IPS-15b (cell line): ENCODE measurements at regions not wholly inside any gene's neighbourhood (a gene's known extent, or its start where the extent isn't known, plus 50 kb on each side); places are given as distances from the start of the nearest gene placed in this dataset.

Experiments used
- H3K27me3 ChIP-seq: one replicate; pipeline ENCODE4 v1.6.1; 2013; ENCODE audit warnings: low read length; ENCODE audit not compliant: control insufficient read depth, insufficient read depth
- H3K36me3 ChIP-seq: one replicate; pipeline ENCODE4 v1.6.1; 2013; ENCODE audit warnings: low read length; ENCODE audit not compliant: control insufficient read depth, insufficient read depth
- H3K4me1 ChIP-seq: one replicate; pipeline ENCODE4 v1.6.1; 2013; ENCODE audit warnings: mild to moderate bottlenecking, low read length; ENCODE audit not compliant: control insufficient read depth, insufficient read depth
- H3K4me3 ChIP-seq: one replicate; pipeline ENCODE4 v1.5.1; 2013; ENCODE audit warnings: low read depth, low read length
- H3K9ac ChIP-seq: one replicate; pipeline ENCODE4 v1.6.1; 2013; ENCODE audit warnings: low read depth, mild to moderate bottlenecking, low read length
- H3K9me3 ChIP-seq: one replicate; pipeline ENCODE4 v1.6.1; 2013; ENCODE audit warnings: mild to moderate bottlenecking, low read length; ENCODE audit not compliant: control insufficient read depth, insufficient read depth

GRCh38 chr4:187258651-187259401 is 535.2 kb upstream of the FAT1 start:
- no peaks in the 10 kb centered on the region for H3K9me3 ChIP-seq
- H3K27me3 ChIP-seq = no peaks in the 10 kb centered on the region

GRCh38 chr4:187268940-187269339 is 545.3 kb upstream of the FAT1 start:
- no peak overlapping the region for H3K9ac ChIP-seq
- no peaks in the 10 kb centered on the region for H3K9me3 ChIP-seq
- H3K27me3 ChIP-seq = no peaks in the 10 kb centered on the region
- no peaks in the 10 kb centered on the region for H3K4me1 ChIP-seq
- H3K4me3 ChIP-seq = no peak overlapping the region
- no peaks in the 10 kb centered on the region for H3K36me3 ChIP-seq

More at GRCh38 chr4:187258651-187259401, 535.2 kb upstream of the FAT1 start:
- Histone ChIP-seq H3K36me3 (no peaks in the 10 kb centered on the region), H3K4me1 (no peaks in the 10 kb centered on the region), H3K9ac (no peak overlapping the region), H3K4me3 (no peak overlapping the region)

- Histone ChIP-seq H3K9ac (no peak overlapping the region), H3K9me3 (no peaks in the 10 kb centered on the region), H3K27me3 (no peaks in the 10 kb centered on the region), H3K36me3 (no peaks in the 10 kb centered on the region), H3K4me3 (no peak overlapping the region), H3K4me1 (no peaks in the 10 kb centered on the region)
These were observed 546.5 kb upstream of the FAT1 start for GRCh38 chr4:187270154-187270553.

GRCh38 chr4:187271848-187272247 is 548.2 kb upstream of the FAT1 start:
- no peak overlapping the region for H3K4me3 ChIP-seq
- H3K36me3 ChIP-seq = no peaks in the 10 kb centered on the region
- H3K4me1 ChIP-seq = no peaks in the 10 kb centered on the region
- no peaks in the 10 kb centered on the region for H3K9me3 ChIP-seq
- H3K9ac ChIP-seq = no peak overlapping the region
- no peaks in the 10 kb centered on the region for H3K27me3 ChIP-seq

GRCh38 chr4:187274153-187274552 is 550.5 kb upstream of the FAT1 start:
- Histone ChIP-seq H3K4me3 (no peak overlapping the region), H3K27me3 (no peaks in the 10 kb centered on the region), H3K36me3 (no peaks in the 10 kb centered on the region)

GRCh38 chr4:187276736-187277408 is 553.2 kb upstream of the FAT1 start:
- Histone ChIP-seq H3K9ac (no peak overlapping the region), H3K36me3 (no peaks in the 10 kb centered on the region), H3K9me3 (no peaks in the 10 kb centered on the region), H3K4me3 (no peak overlapping the region), H3K4me1 (no peaks in the 10 kb centered on the region), H3K27me3 (no peaks in the 10 kb centered on the region)

More at GRCh38 chr4:187274153-187274552, 550.5 kb upstream of the FAT1 start:
- Histone ChIP-seq H3K9me3 (no peaks in the 10 kb centered on the region), H3K9ac (no peak overlapping the region), H3K4me1 (no peaks in the 10 kb centered on the region)

GRCh38 chr4:187283201-187283955 is 559.7 kb upstream of the FAT1 start:
- no peaks in the 10 kb centered on the region for H3K27me3 ChIP-seq
- no peaks in the 10 kb centered on the region for H3K4me1 ChIP-seq
- H3K4me3 ChIP-seq = no peak overlapping the region
- H3K9ac ChIP-seq = no peak overlapping the region
- H3K9me3 ChIP-seq = no peaks in the 10 kb centered on the region
- H3K36me3 ChIP-seq = no peaks in the 10 kb centered on the region

GRCh38 chr4:187286525-187286924 is 562.9 kb upstream of the FAT1 start:
- Histone ChIP-seq H3K4me3 (no peak overlapping the region), H3K36me3 (no peaks in the 10 kb centered on the region), H3K27me3 (no peaks in the 10 kb centered on the region), H3K9ac (no peak overlapping the region), H3K9me3 (no peaks in the 10 kb centered on the region), H3K4me1 (no peaks in the 10 kb centered on the region)

GRCh38 chr4:187289371-187289770 is 565.7 kb upstream of the FAT1 start:
- Histone ChIP-seq H3K4me3 (no peak overlapping the region), H3K27me3 (no peaks in the 10 kb centered on the region)

GRCh38 chr4:187294861-187295260 is 571.2 kb upstream of the FAT1 start:
- H3K4me1 ChIP-seq = no peaks in the 10 kb centered on the region
- H3K9ac ChIP-seq = no peak overlapping the region
- peaks cover 8% of the 10 kb centered on the region for H3K9me3 ChIP-seq
- no peak overlapping the region for H3K4me3 ChIP-seq
- H3K27me3 ChIP-seq = no peaks in the 10 kb centered on the region
- H3K36me3 ChIP-seq = no peaks in the 10 kb centered on the region

More at GRCh38 chr4:187289371-187289770, 565.7 kb upstream of the FAT1 start:
- Histone ChIP-seq H3K4me1 (no peaks in the 10 kb centered on the region), H3K9me3 (no peaks in the 10 kb centered on the region), H3K9ac (no peak overlapping the region), H3K36me3 (no peaks in the 10 kb centered on the region)

GRCh38 chr4:187301923-187302322 is 578.3 kb upstream of the FAT1 start:
- H3K9ac ChIP-seq = no peak overlapping the region
- H3K36me3 ChIP-seq = no peaks in the 10 kb centered on the region
- H3K27me3 ChIP-seq = no peaks in the 10 kb centered on the region
- H3K9me3 ChIP-seq = peaks cover 3% of the 10 kb centered on the region
- no peaks in the 10 kb centered on the region for H3K4me1 ChIP-seq
- H3K4me3 ChIP-seq = no peak overlapping the region
